ENCODE measurements at regions not wholly inside any gene's neighbourhood (a gene's known extent, or its start where the extent isn't known, plus 50 kb on each side); places are given as distances from the start of the nearest gene placed in this dataset.

DNA sequence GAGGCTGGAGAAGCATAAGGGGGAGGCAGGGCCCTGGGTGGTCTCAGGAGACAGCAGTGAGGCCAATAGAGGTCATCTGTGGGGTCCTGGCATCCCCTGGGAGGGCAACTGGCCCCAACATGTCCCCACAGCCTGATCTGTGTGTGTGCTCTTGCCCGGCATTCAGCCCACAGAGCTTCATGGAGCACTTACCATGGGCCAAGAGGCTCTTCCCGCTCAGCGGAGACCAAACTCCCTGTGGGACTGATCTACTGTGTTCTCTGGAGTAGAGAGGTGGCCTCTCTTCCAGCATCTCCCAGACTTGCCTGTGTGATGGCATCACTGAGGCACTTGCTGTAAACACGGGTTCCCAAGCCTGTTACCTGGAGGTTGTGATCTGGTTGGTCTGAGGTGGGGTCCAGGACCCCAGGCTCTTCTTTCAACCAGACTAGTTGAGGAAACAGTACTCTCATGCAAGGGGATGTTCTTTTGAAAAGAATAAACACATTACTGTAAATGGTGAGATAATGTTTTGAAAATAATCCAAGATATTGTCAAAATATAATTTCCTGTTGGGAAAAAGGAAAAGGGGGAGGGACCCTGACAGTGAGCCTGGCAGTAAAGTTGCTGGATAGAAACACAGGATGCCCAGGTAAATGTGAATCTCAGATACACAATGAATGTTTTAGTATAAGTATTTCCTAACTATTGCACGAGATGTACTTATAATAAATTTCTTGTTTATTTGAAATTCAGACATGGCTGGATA lies 67.6 kb downstream of the SOWAHC start:
- Histone ChIP-seq H3K27me3 (ENCODE audit: control insufficient read depth in 3 of 3, insufficient read depth in 3 of 3, low read length in 2 of 3) (no peaks in the 10 kb centered on the region), H3K4me3 (no peak overlapping the region), H3K4me1 (ENCODE audit: control insufficient read depth in 5 of 5, insufficient read depth in 5 of 5, low read length in 5 of 5) (peaks cover 0 to 36% (median 14%) of the 10 kb centered on the region in 5 donors), H3K36me3 (ENCODE audit: control insufficient read depth in 4 of 4, insufficient read depth in 4 of 4, low read length in 4 of 4) (no peaks in the 10 kb centered on the region), H3K9ac (ENCODE audit: insufficient read depth in 1 of 2, low read length in 2 of 2) (no peak overlapping the region), H3K9me3 (ENCODE audit: control insufficient read depth in 4 of 4, insufficient read depth in 3 of 4, low read length in 3 of 4) (no peaks in the 10 kb centered on the region), H3K27ac (ENCODE audit: low read depth in 1 of 2, low read length in 1 of 2) (peak overlapping the region in 1 of 2 donors; percentile 21)
- 70 to 75% methylated on average over 5 of the region's 5 CpGs for WGBS, 2 donors
- ATAC-seq (ENCODE audit: insufficient read depth, low FRiP score) (no peak), DNase-seq (peak in 2 of 3 donors; percentile 54 to 57)
- TF ChIP-seq, protein P1, sequence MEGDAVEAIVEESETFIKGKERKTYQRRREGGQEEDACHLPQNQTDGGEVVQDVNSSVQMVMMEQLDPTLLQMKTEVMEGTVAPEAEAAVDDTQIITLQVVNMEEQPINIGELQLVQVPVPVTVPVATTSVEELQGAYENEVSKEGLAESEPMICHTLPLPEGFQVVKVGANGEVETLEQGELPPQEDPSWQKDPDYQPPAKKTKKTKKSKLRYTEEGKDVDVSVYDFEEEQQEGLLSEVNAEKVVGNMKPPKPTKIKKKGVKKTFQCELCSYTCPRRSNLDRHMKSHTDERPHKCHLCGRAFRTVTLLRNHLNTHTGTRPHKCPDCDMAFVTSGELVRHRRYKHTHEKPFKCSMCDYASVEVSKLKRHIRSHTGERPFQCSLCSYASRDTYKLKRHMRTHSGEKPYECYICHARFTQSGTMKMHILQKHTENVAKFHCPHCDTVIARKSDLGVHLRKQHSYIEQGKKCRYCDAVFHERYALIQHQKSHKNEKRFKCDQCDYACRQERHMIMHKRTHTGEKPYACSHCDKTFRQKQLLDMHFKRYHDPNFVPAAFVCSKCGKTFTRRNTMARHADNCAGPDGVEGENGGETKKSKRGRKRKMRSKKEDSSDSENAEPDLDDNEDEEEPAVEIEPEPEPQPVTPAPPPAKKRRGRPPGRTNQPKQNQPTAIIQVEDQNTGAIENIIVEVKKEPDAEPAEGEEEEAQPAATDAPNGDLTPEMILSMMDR (IDR thresholded peaks at IDR 0.05; ENCODE audit: control extremely low read depth, extremely low read depth) = no peak

DNA sequence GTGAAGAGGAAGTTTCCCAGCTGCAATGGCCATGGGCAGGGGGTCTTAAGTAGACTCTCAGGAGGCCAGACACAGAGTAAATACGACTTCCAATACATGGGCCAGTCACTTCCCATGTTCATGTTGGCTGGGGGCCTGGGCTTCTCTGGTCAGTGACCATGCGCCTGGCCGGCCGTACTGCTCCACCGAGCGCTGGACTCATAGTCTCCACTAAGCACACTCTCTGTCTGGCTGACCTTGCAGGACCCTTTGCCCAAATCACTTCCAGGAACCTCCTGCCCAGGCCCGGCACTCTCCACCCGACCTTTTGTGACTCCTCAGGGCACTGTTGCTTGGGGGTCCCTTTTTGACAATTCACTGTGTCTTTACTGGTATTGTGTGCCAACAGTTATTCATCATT lies 69.3 kb downstream of the SOWAHC start:
- Histone ChIP-seq H3K9ac (ENCODE audit: insufficient read depth in 1 of 2, low read length in 2 of 2) (no peak overlapping the region), H3K4me1 (ENCODE audit: control insufficient read depth in 5 of 5, insufficient read depth in 5 of 5, low read length in 5 of 5) (peaks cover 0 to 27% (median 13%) of the 10 kb centered on the region in 5 donors), H3K27me3 (ENCODE audit: control insufficient read depth in 3 of 3, insufficient read depth in 3 of 3, low read length in 2 of 3) (no peaks in the 10 kb centered on the region), H3K4me3 (no peak overlapping the region), H3K27ac (ENCODE audit: low read depth in 1 of 2, low read length in 1 of 2) (no peak overlapping the region), H3K36me3 (ENCODE audit: control insufficient read depth in 4 of 4, insufficient read depth in 4 of 4, low read length in 4 of 4) (no peaks in the 10 kb centered on the region), H3K9me3 (ENCODE audit: control insufficient read depth in 4 of 4, insufficient read depth in 3 of 4, low read length in 3 of 4) (no peaks in the 10 kb centered on the region)
- no peak for DNase-seq
- TF ChIP-seq, protein P1 (IDR thresholded peaks at IDR 0.05; ENCODE audit: control extremely low read depth, extremely low read depth) = no peak
- ATAC-seq (ENCODE audit: insufficient read depth, low FRiP score) = no peak
- WGBS, 2 donors = 82 to 92% methylated on average over 8 of the region's 8 CpGs

DNA sequence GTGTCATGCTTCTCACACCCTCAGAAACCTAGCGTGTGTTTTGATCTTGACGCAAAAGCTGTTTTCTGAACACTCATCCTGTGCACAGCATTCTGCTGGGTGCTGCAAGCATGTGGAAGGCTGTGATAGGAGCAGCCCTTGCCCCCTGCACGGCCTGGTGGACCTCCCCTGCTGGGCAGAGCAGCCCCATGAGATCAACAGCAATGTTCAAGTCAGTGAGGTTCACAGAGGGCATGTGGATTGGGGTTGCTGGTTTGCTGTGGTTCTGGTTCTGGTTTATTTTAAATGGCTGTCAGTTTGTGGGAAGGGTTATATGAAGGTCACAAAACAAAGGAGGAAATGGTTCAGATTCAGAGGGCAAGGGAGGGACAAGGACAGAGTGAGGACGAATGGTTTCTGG lies 71.3 kb downstream of the SOWAHC start:
- DNase-seq = no peak
- WGBS, 2 donors = 81 to 89% methylated on average over 4 of the region's 4 CpGs
- H3K4me3 ChIP-seq = no peak overlapping the region
- no peaks in the 10 kb centered on the region for H3K9me3 ChIP-seq (ENCODE audit: control insufficient read depth in 4 of 4, insufficient read depth in 3 of 4, low read length in 3 of 4)
- no peaks in the 10 kb centered on the region for H3K36me3 ChIP-seq (ENCODE audit: control insufficient read depth in 4 of 4, insufficient read depth in 4 of 4, low read length in 4 of 4)
- TF ChIP-seq, protein P1 (IDR thresholded peaks at IDR 0.05; ENCODE audit: control extremely low read depth, extremely low read depth) = no peak
- no peak overlapping the region for H3K9ac ChIP-seq (ENCODE audit: insufficient read depth in 1 of 2, low read length in 2 of 2)
- no peaks in the 10 kb centered on the region for H3K27me3 ChIP-seq (ENCODE audit: control insufficient read depth in 3 of 3, insufficient read depth in 3 of 3, low read length in 2 of 3)
- ATAC-seq (ENCODE audit: insufficient read depth, low FRiP score) = no peak
- H3K27ac ChIP-seq (ENCODE audit: low read depth in 1 of 2, low read length in 1 of 2) = no peak overlapping the region
- peaks cover 1 to 40% (median 20%) of the 10 kb centered on the region in 5 donors for H3K4me1 ChIP-seq (ENCODE audit: control insufficient read depth in 5 of 5, insufficient read depth in 5 of 5, low read length in 5 of 5)

Data from lung (tissue), 11 donors.